IMR-90 (cell line): ENCODE measurements at regions not wholly inside any gene's neighbourhood (a gene's known extent, or its start where the extent isn't known, plus 50 kb on each side); places are given as distances from the start of the nearest gene placed in this dataset.

Source experiments
- ATAC-seq: fragments of 200-7000 bp; cut with Tn5 transposase; 2 replicates; pipeline ENCODE4 v1.9.1; 2020; ENCODE audit warnings: low read depth, mild to moderate bottlenecking, moderate library complexity
- BruUV-seq: library from RNA; stranded (reverse); fragments of 400-500 nt; replicated peaks from 2 replicates; lab custom pipeline; 2021; lab: Mats Ljungman, UMichigan
- CTCF ChIA-PET: fragments of 300-600 bp; formaldehyde crosslinking; extraction: SDS; loops from one replicate; lab custom pipeline; 2021; ENCODE audit warnings: antibody characterized with exemption; lab: Yijun Ruan, JAX
- POLR2A ChIA-PET: fragments of 300-600 bp; sonication (Branson Sonifier 250); formaldehyde crosslinking; loops from one replicate; lab custom pipeline; 2022; ENCODE audit warnings: antibody characterized with exemption; ENCODE audit not compliant: unreplicated experiment; lab: Charles Lee
- DNase-seq: peaks from one replicate; pipeline ENCODE4 v3.0.0; 2013
- H2AFZ ChIP-seq: replicated peaks from 2 replicates; pipeline ENCODE3; 2013; ENCODE audit warnings: low read length, mild to moderate bottlenecking; ENCODE audit not compliant: poor library complexity
- H2AK5ac ChIP-seq: 2 replicates; pipeline ENCODE4 v1.6.1; 2013; ENCODE audit warnings: low read depth, low read length, inconsistent platforms
- H2AK9ac ChIP-seq: replicated peaks from 2 replicates; pipeline ENCODE3; 2013; ENCODE audit warnings: mild to moderate bottlenecking, low read depth, low read length, moderate library complexity; ENCODE audit not compliant: poor library complexity
- H2BK120ac ChIP-seq: 2 replicates; pipeline ENCODE4 v1.6.1; 2013; ENCODE audit warnings: low read depth, low read length, inconsistent platforms
- H2BK15ac ChIP-seq: 3 replicates; pipeline ENCODE4 v1.6.1; 2013; ENCODE audit warnings: low read depth, low read length, inconsistent platforms
- H2BK20ac ChIP-seq: 2 replicates; pipeline ENCODE4 v1.6.1; 2013; ENCODE audit warnings: low read depth, mild to moderate bottlenecking, inconsistent platforms, low read length, moderate library complexity
- H2BK5ac ChIP-seq: 2 replicates; pipeline ENCODE4 v1.6.1; 2013; ENCODE audit warnings: mild to moderate bottlenecking, low read depth, low read length, inconsistent platforms; ENCODE audit not compliant: poor library complexity, severe bottlenecking
- H3K14ac ChIP-seq: replicated peaks from 2 replicates; pipeline ENCODE4 v1.6.1; 2013; ENCODE audit warnings: low read depth, low read length, inconsistent platforms
- H3K18ac ChIP-seq: 2 replicates; pipeline ENCODE4 v1.6.1; 2013; ENCODE audit warnings: low read depth, low read length, control low read depth
- H3K23ac ChIP-seq: 2 replicates; pipeline ENCODE4 v1.6.1; 2013; ENCODE audit warnings: low read depth, low read length, inconsistent platforms
- H3K27ac ChIP-seq: 2 replicates; pipeline ENCODE4 v1.5.1; 2013; ENCODE audit warnings: mild to moderate bottlenecking, control low read depth, low read length; ENCODE audit not compliant: insufficient read depth
- H3K27me3 ChIP-seq: 2 replicates; pipeline ENCODE4 v1.6.1; 2013; ENCODE audit warnings: low read length; ENCODE audit not compliant: control insufficient read depth, insufficient read depth
- H3K36me3 ChIP-seq: 2 replicates; pipeline ENCODE4 v1.6.1; 2013; ENCODE audit warnings: low read length, mixed read lengths; ENCODE audit not compliant: control insufficient read depth, insufficient read depth
- H3K4ac ChIP-seq: 2 replicates; pipeline ENCODE4 v1.6.1; 2013; ENCODE audit warnings: low read depth, low read length, inconsistent platforms
- H3K4me1 ChIP-seq: 2 replicates; pipeline ENCODE4 v1.6.1; 2013; ENCODE audit warnings: low read length, mixed read lengths; ENCODE audit not compliant: control insufficient read depth, insufficient read depth
- H3K4me2 ChIP-seq: 2 replicates; pipeline ENCODE4 v1.6.1; 2013; ENCODE audit warnings: low read depth, mild to moderate bottlenecking, control low read depth, low read length, moderate library complexity
- H3K4me3 ChIP-seq: 2 replicates; pipeline ENCODE4 v1.5.1; 2013; ENCODE audit warnings: low read depth, mild to moderate bottlenecking, control low read depth, low read length, moderate library complexity; ENCODE audit not compliant: insufficient read depth
- H3K56ac ChIP-seq: 2 replicates; pipeline ENCODE4 v1.6.1; 2013; ENCODE audit warnings: low read length, inconsistent platforms; ENCODE audit not compliant: insufficient read depth; ENCODE audit errors: extremely low read depth
- H3K79me1 ChIP-seq, 2 experiments: 2 replicates each; pipeline ENCODE4 v1.6.1; 2013; ENCODE audit warnings: low read length in 2 of 2, inconsistent platforms in 1 of 2, low read depth in 1 of 2
- H3K9ac ChIP-seq: 2 replicates; pipeline ENCODE4 v1.6.1; 2013; ENCODE audit warnings: low read depth, low read length, control low read depth
- H3K9me1 ChIP-seq: 2 replicates; pipeline ENCODE4 v1.6.1; 2013; ENCODE audit warnings: low read length, inconsistent platforms; ENCODE audit not compliant: insufficient read depth
- H3K9me3 ChIP-seq: 2 replicates; pipeline ENCODE4 v1.6.1; 2013; ENCODE audit warnings: low read length; ENCODE audit not compliant: control insufficient read depth, insufficient read depth
- H4K20me1 ChIP-seq: 2 replicates; pipeline ENCODE4 v1.6.1; 2013; ENCODE audit warnings: low read length, inconsistent platforms; ENCODE audit not compliant: insufficient read depth
- H4K5ac ChIP-seq: 2 replicates; pipeline ENCODE4 v1.6.1; 2013; ENCODE audit warnings: mild to moderate bottlenecking, low read depth, low read length, control low read depth
- H4K8ac ChIP-seq, 2 experiments: 2 replicates each; pipeline ENCODE4 v1.6.1; 2013; ENCODE audit warnings: low read depth in 2 of 2, low read length in 2 of 2, control low read depth in 1 of 2, inconsistent platforms in 1 of 2
- H4K91ac ChIP-seq: 2 replicates; pipeline ENCODE4 v1.6.1; 2013; ENCODE audit warnings: low read depth, low read length, inconsistent platforms; ENCODE audit not compliant: insufficient read depth
- BHLHE40 ChIP-seq: fragments of 150-350 bp; IDR thresholded peaks from 2 replicates; pipeline ENCODE4 v1.6.1; 2016; ENCODE audit warnings: mild to moderate bottlenecking, low read depth, low read length
- CEBPB ChIP-seq: IDR thresholded peaks from 2 replicates; pipeline ENCODE4 v1.6.1; 2012; ENCODE audit warnings: low read depth, low read length, improper control_type of control experiment
- CHD1 ChIP-seq: IDR thresholded peaks from 2 replicates; pipeline ENCODE4 v1.6.1; 2012; ENCODE audit warnings: low read depth, low read length, improper control_type of control experiment
- CTCF ChIP-seq: conservative IDR thresholded peaks from 2 replicates; pipeline ENCODE4 v1.5.1; 2012; ENCODE audit warnings: mild to moderate bottlenecking, low read depth, low read length, improper control_type of control experiment
- ELK1 ChIP-seq: fragments of 150-350 bp; IDR thresholded peaks from 2 replicates; pipeline ENCODE4 v1.6.1; 2016; ENCODE audit warnings: low read depth, mild to moderate bottlenecking, low read length, moderate library complexity, borderline replicate concordance
- FOS ChIP-seq: fragments of 150-350 bp; IDR thresholded peaks from 2 replicates; pipeline ENCODE4 v1.6.1; 2016; ENCODE audit warnings: low read depth, low read length
- MAFK ChIP-seq: IDR thresholded peaks from 2 replicates; pipeline ENCODE4 v1.6.1; 2012; ENCODE audit warnings: low read depth, low read length, improper control_type of control experiment
- MAZ ChIP-seq: IDR thresholded peaks from 2 replicates; pipeline ENCODE4 v1.6.1; 2012; ENCODE audit warnings: low read depth, mild to moderate bottlenecking, low read length, improper control_type of control experiment, moderate library complexity, borderline replicate concordance
- MXI1 ChIP-seq: IDR thresholded peaks from 2 replicates; pipeline ENCODE4 v1.6.1; 2012; ENCODE audit warnings: low read depth, mild to moderate bottlenecking, low read length, moderate library complexity, borderline replicate concordance
- NFE2L2 ChIP-seq: fragments of 150-350 bp; IDR thresholded peaks from 2 replicates; pipeline ENCODE4 v1.6.1; 2016; ENCODE audit warnings: low read depth, mild to moderate bottlenecking, low read length
- POLR2A ChIP-seq: IDR thresholded peaks from 2 replicates; pipeline ENCODE4 v1.6.1; 2012; ENCODE audit warnings: mild to moderate bottlenecking, low read depth, low read length
- RAD21 ChIP-seq: IDR thresholded peaks from 2 replicates; pipeline ENCODE4 v1.6.1; 2012; ENCODE audit warnings: low read length, improper control_type of control experiment
- RCOR1 ChIP-seq: IDR thresholded peaks from 2 replicates; pipeline ENCODE4 v1.6.1; 2012; ENCODE audit warnings: mild to moderate bottlenecking, low read length, improper control_type of control experiment; ENCODE audit not compliant: insufficient replicate concordance
- RFX5 ChIP-seq: IDR thresholded peaks from 2 replicates; pipeline ENCODE4 v1.8.0; 2012; ENCODE audit warnings: low read depth, mild to moderate bottlenecking, low read length, moderate library complexity
- SMC3 ChIP-seq: fragments of 150-350 bp; IDR thresholded peaks from 2 replicates; pipeline ENCODE4 v1.6.1; 2016; ENCODE audit warnings: low read depth, mild to moderate bottlenecking, antibody characterized with exemption, low read length, moderate library complexity
- USF2 ChIP-seq: fragments of 150-350 bp; IDR thresholded peaks from 2 replicates; pipeline ENCODE4 v1.6.1; 2017; ENCODE audit warnings: mild to moderate bottlenecking, antibody characterized with exemption, low read length, low read depth
- dilution Hi-C: fragments of 300-500 bp; cut with HindIII; formaldehyde crosslinking; loops from one replicate; pipeline ENCODE4 v1.14.3; 2018; ENCODE audit warnings: low sequenced_read_pairs; ENCODE audit not compliant: unreplicated experiment
- in situ Hi-C: fragments of 300-500 bp; cut with MboI; formaldehyde crosslinking; loops from 3 replicates; pipeline ENCODE4 v1.14.3; 2019; ENCODE audit warnings: low sequenced_read_pairs, inconsistent platforms, mixed read lengths
- intact Hi-C: fragments of 100-400 bp; cut with micrococcal nuclease; formaldehyde crosslinking; loops from 2 replicates; pipeline ENCODE4 v1.10.0; 2022

GRCh38 chr12:60174476-60174875 is 578.6 kb downstream of the SLC16A7 start:
- ChIA-PET CTCF (no interaction called here), POLR2A (no interaction called here)
- no peak overlapping the region for H3K56ac ChIP-seq
- no peak overlapping the region for H3K23ac ChIP-seq
- H4K91ac ChIP-seq: no peak overlapping the region
- H4K8ac ChIP-seq: no peak overlapping the region; a peak in 1 of 4 replicates
- H3K18ac ChIP-seq: peak overlapping the region; percentile 64; the same call in 1 of the 2 replicates
- peak overlapping the region; percentile 31; the same call in 1 of the 2 replicates for H3K4me2 ChIP-seq
- H2AK9ac ChIP-seq: no peak overlapping the region
- no peaks in the 10 kb centered on the region for H4K20me1 ChIP-seq
- H3K4me1 ChIP-seq: peaks cover 4% of the 10 kb centered on the region; the same call in 1 of the 2 replicates
- H2BK5ac ChIP-seq: peak overlapping the region; percentile 36
- TF ChIP-seq BHLHE40 (no peak), MAFK (no peak), FOS (no peak), NFE2L2 (no peak), CHD1 (no peak), MXI1 (no peak), CEBPB (no peak), RFX5 (no peak), SMC3 (no peak), POLR2A (no peak), RAD21 (no peak), CTCF (no peak), USF2 (no peak), RCOR1 (no peak), ELK1 (no peak), MAZ (no peak)
- in situ Hi-C loops (no loop called here), dilution Hi-C loops (no loop called here), intact Hi-C loops (no loop called here)
- no peak overlapping the region; the same call in 1 of the 2 replicates for H4K5ac ChIP-seq
- no peak overlapping the region for H3K9ac ChIP-seq
- no peaks in the 10 kb centered on the region for H3K9me1 ChIP-seq
- H2BK20ac ChIP-seq: no peak overlapping the region
- H3K9me3 ChIP-seq: no peaks in the 10 kb centered on the region
- no peak overlapping the region for H3K27ac ChIP-seq
- BruUV-seq: no TSS peak
- H3K27me3 ChIP-seq: no peaks in the 10 kb centered on the region
- 0 out of 2 replicates have a peak overlapping the region, but pooled peaks have one; percentile 17 for H3K14ac ChIP-seq
- no peaks in the 10 kb centered on the region for H3K79me1 ChIP-seq
- ATAC-seq: peak; percentile 56
- H2AK5ac ChIP-seq: no peak overlapping the region
- peak; percentile 55 for DNase-seq
- peak overlapping the region; percentile 56; the same call in 1 of the 2 replicates for H2BK120ac ChIP-seq
- no peaks in the 10 kb centered on the region for H3K36me3 ChIP-seq
- H3K4ac ChIP-seq: no peak overlapping the region; the same call in 1 of the 2 replicates
- no peak overlapping the region for H2BK15ac ChIP-seq
- H3K4me3 ChIP-seq: no peak overlapping the region
- no peak overlapping the region for H2AFZ ChIP-seq
